ENCODE measurements at regions not wholly inside any gene's neighbourhood (a gene's known extent, or its start where the extent isn't known, plus 50 kb on each side); places are given as distances from the start of the nearest gene placed in this dataset.

DNA sequence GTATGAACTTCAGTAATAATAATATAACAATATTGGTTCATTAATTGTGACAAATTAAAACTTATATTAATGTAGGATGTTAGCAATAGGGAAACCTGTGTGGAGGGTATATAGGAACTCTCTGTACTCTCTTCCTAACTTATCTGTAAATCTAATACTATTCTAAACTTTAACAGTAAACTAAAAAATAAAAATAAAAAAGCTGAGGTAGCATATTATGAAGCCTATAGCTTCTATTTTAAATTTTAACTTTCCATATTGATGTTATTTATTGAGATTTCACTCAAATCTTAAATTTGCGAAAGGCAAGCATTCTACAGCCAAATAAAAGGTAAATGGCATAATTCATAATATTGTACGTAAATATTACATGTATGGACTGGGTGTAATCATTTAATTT is 326.4 kb downstream of the MEI4 start:
- no peak for DNase-seq

- DNase-seq = no peak
These were observed 333.7 kb downstream of the MEI4 start for GRCh38 chr6:77986380-77987034.

GRCh38 chr6:77987035-77987384 is 334.2 kb downstream of the MEI4 start:
- no peak for DNase-seq

GRCh38 chr6:78010130-78010529 is 357.3 kb downstream of the MEI4 start:
- DNase-seq = no peak

- no peak for DNase-seq
These were observed 367.7 kb downstream of the MEI4 start for GRCh38 chr6:78020586-78020985.

GRCh38 chr6:78025502-78025901 is 372.7 kb downstream of the MEI4 start:
- DNase-seq = no peak

DNA sequence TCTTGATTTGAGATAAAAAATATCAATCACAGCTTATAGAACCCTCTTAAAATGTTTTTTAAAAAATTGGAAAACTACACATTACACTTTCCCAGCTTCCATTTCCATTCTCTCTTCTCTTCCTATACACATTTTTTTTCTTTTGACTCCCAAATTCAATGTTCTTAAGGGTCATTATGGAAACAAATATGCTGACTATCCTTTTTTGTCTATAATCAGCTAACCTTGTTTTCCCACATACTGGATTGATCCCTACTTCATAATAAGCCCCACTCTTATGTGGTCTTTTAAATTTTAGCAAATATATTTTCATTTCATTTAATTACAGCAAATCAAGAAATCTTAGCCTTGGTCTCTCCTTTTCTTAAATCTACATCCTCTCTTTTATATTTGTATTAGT is 378.4 kb downstream of the MEI4 start:
- no peak for DNase-seq

DNA sequence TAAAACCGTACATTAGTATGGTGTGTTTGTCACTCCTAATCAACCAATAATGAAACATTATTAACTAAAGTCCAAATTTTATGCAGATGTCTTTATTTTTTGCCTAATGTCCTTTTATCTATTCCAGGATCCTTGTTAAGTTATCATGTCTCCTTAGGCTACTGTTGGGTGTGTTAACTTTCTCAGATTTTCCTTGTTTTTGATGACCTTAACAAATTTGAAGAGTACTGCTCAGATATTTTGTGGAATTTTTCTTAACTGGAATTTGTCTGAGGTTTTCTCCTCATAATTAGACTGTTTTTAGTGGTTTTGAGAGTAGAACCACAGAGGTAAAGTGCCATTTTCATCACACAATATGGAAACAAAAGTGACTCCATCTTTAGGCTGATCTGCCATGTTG is 406.3 kb downstream of the MEI4 start:
- no peak for DNase-seq

- DNase-seq = no peak
These were observed 410.2 kb downstream of the MEI4 start for GRCh38 chr6:78062993-78063392.

DNA sequence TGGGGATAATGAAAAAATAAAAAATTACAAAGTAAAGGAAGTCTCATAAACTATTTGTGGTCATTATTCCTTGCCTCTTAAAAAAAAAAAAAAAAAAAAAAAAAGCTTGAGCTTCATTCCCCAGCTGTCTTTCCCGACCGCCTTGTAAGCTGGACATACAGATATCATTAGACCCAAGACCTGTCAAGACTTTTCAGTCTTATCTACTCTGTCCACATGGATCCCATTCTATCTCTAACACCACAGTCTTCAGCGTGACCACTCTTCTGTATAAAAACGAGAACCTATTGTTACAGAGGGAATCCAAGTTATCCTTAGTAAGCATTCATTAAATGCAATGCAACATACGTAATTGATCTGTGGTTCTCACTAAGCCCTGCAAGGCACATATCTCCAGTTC is 423.5 kb downstream of the MEI4 start:
- no peak for DNase-seq

DNA sequence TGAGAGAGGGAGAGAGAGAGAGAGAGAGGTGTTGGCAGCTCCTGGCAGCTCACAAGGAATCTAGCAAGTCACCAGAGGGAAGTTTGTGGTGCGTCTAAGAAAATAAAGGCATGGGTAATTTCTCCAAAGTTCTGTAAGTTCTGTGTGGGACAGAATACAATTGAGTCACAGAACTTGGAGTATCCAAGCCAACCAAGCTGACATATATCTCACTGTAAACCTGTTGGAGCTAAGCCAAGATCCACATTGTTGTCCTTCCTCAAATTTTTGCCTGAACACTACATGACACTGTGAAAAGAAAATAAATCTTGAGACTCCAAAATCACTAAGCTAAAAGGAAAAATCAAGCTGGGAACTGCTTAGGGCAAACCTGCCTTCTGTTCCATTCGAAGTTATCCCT is 436.7 kb downstream of the MEI4 start:
- no peak for DNase-seq

DNA sequence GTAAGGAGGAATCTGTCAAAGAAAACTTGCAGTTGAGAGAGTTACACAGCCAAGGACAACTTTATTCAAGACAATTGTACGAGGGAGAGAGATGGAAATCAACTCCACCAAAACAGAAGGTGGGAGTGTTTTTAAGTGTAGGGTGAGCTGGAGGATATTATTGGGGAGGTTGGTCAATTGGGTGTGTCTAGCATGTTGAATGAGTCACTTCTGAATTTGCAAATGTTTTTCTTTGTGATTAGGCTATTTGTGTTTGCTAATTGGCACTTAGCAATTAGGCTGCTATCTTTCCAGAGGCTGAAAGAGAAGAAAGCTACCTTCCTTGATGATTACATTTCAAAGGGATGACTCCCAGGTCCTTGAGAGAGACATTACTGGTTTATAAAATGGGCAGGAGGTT is 441.1 kb downstream of the MEI4 start:
- peak; percentile 19 for DNase-seq

DNA sequence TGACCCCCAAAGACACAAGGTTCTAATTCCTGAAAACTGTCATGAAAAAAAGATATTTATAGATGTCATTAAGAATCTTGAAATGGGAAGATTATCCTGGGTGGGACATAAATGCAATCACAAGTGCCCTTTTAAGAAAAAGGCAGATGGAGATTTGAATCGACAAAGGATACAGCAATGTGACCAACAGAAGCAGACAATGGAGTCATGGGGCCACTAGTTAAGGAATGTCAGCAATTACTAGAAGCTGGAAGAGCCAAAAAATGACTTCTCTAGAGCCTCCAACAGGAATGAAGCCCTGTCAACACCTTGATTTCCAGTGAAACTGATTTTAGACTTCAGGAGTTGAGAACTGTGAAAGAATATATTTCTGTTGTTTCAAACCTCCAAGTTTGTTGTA is 448.5 kb downstream of the MEI4 start:
- DNase-seq = no peak

GRCh38 chr6:78110641-78111040 is 457.8 kb downstream of the MEI4 start:
- DNase-seq = no peak

- DNase-seq = no peak
These were observed 465.1 kb downstream of the MEI4 start for GRCh38 chr6:78117966-78118365.

DNA sequence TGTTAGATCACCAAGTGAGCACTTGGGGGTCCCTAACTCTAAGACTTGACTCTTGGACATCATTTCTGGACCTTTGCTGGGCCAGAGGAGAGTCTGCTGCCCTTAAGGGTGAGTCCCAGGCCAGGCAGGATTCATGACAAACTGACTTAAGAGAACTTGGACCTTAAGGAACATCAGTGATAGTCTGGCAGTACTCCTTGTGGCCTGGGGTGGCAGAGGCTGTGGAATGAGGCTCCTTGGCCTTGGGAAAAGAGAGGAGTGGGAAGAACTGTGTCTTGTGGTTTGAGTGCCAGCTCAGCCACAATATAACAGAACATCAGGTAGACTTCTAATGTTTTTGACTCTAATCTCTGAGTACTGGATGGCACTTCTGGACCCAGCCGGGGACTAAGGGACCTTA is 478.7 kb downstream of the MEI4 start:
- DNase-seq = no peak

DNA sequence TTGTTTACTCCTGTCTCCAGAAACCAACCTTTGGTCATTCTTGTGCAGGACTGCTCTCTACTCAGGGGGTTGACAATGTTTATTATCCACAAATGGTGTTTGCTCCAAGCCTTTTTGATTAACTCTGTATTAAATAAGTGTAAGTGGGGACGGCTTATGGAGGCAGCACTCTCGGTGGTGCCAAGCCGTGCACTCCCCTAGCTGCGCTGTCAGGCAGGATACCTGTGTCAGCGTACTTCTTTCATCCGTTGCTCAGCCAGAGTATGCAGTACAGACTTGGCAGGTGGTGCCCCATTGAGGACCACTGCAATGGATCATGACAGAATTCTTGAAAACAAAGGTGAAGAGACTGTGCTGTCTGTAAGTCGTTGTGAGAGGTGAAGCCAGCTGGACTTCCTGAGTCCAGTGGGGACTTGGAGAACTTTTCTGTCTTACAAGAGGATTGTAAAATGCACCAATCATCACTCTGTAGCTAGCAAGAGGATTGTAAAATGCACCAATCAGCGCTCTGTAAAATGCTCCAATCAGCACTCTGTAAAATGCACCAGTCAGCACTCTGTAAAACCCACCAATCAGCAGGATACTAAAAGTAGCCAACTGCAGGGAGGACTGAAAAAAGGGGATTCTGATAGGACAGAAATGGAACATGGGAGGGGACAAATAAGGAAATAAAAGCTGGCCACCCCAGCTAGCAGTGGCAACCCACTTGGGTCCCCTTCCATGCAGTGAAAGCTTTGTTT is 480.0 kb downstream of the MEI4 start:
- no peak for DNase-seq

- no peak for DNase-seq
These were observed 497.6 kb downstream of the MEI4 start for GRCh38 chr6:78150425-78150824.

DNA sequence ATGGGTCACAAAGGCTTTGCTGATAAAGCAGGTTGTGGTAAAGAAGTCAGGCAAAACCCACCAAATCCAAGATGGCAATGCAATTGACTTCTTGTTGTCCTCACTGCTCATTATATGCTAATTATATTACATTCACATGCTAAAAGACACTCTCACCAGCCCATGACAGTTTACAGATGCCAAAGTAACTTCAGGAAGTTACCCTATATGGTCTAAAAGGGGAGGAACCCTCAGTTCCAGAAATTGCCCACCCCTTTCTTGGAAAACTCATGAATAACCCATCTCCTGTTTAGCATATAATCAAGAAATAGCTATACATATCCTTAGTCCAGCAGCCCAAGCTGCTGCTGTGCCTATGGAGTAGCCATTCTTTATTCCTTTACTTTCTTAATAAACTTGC is 501.1 kb downstream of the MEI4 start:
- DNase-seq = no peak

DNA sequence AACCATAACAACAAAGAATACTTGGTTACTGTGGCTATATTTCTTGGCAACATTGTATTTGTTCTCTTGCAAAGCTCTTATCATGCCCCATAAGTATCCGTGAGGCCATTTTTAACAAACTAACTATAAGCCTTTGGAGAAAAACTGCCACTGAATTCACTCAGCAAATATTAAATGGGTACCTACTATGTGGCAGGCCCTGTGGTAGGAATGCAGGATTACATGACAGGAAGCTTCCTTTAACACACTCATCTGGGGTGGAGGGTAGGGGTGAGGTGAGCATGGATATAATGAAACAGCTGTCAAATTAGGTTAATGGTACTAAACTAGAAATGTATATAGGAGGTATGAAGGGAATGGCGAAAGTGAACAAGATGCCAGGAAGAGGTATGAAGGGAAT is 504.8 kb downstream of the MEI4 start:
- no peak for DNase-seq

- DNase-seq = no peak
These were observed 536.1 kb downstream of the MEI4 start for GRCh38 chr6:78188891-78189290.

DNA sequence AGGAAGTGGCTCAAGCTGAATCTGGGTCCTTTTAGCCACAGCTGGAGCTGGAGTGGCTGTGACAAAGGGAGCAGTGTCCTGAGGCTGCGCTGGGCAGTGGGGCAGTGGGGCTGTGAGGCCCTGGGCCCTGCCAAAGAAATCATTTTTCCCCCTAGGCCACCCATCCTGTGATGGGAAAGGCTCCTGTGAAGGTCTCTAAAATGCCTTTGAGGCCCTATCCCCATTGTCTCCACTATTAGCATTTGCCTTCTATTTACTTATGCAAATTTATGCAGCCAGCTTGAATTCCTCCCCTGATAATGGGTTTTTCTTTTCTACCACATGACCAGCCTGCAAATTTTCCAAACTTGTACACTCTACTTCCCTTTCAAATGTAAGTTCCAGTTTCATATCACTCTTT is 539.2 kb downstream of the MEI4 start:
- DNase-seq = no peak

DNA sequence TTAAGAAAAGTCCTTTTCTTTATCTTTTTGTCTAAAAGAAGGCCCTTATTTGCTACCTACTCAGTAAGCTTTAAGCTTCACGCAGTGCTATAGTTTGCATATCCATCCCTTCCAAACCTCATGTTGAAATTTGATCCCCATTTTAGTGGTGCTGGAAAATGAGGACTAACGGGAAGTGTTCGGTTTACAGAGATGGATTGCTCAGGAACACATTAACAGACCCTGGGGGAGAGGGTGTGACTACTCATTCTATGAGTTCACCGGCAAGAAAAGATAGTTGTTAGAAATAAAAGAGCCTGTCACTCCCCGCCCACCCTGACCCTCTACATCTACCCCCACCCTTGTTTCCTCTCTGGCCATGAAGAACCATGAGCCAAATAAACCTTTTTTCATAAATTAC is 546.2 kb downstream of the MEI4 start:
- DNase-seq = peak; percentile 62

DNA sequence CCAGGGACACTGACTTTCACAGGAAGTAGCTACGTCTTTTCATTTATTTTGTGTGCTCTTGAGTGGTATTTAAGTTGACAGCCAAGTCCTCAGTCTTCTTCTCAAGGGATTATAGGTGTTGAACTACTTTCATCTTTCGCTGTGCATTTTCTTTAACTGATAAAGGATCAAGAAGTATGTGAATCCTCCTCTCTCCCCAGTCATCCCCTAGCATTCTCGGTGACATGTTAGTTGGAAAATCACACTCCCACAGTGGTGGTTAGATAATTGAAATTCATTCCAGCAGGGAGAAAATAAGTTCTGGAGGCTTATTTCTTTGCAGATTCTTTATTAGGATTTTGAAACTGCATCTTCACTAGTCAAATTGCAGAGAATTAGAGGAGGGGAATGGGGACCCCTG is 569.4 kb downstream of the MEI4 start:
- DNase-seq = no peak

DNA sequence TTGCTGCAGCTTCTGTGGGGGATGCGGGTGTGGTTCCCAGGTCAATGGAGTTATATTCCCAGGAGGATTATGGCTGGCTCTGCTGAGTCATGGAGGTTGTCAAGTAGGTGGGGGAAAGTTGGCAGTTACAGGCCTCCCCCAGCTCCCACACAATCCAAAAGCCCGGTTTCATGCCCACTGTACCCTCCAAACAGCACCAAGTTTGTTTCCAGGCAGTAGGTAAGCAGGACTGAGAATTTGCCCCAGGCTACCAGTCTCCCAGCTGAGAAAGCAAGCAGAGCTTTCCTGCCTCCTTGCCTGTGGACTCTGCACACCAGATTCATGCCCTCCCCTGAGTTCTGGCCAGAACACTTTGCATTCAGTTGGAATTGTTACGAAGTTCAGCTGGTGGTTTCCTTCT is 578.2 kb downstream of the MEI4 start:
- DNase-seq = no peak

All from NCI-H748 treated with DMSO at 0.1 percent for 48 hours (cell line).